ENCODE measurements at regions not wholly inside any gene's neighbourhood (a gene's known extent, or its start where the extent isn't known, plus 50 kb on each side); places are given as distances from the start of the nearest gene placed in this dataset.

DNA sequence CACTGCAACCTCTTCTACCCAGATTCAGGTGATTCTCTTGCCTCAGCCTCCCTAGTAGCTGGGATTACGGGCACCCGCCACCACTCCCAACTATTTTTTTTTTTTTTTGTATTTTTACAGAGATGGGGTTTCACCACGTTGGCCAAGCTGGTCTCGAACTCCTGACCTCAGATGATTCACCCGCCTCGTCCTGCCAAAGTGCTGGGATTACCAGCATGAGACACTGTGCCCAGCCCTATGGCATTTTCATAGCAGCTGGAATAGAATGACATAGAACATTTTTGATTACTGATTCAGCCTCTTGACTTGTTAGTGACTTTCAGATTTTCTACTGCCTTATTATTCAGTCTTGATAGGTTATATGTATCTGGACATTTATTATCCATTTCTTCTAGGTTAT lies 1046.2 kb downstream of the AMY1C start:
- DNase-seq (ENCODE audit: low read depth, low spot score), result no peak
- in situ Hi-C loops (cut with HindIII; ENCODE audit: low sequenced_read_pairs), result no loop called here
- TF ChIP-seq, protein P1, sequence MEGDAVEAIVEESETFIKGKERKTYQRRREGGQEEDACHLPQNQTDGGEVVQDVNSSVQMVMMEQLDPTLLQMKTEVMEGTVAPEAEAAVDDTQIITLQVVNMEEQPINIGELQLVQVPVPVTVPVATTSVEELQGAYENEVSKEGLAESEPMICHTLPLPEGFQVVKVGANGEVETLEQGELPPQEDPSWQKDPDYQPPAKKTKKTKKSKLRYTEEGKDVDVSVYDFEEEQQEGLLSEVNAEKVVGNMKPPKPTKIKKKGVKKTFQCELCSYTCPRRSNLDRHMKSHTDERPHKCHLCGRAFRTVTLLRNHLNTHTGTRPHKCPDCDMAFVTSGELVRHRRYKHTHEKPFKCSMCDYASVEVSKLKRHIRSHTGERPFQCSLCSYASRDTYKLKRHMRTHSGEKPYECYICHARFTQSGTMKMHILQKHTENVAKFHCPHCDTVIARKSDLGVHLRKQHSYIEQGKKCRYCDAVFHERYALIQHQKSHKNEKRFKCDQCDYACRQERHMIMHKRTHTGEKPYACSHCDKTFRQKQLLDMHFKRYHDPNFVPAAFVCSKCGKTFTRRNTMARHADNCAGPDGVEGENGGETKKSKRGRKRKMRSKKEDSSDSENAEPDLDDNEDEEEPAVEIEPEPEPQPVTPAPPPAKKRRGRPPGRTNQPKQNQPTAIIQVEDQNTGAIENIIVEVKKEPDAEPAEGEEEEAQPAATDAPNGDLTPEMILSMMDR (IDR thresholded peaks at IDR 0.05; ENCODE audit: low read depth, low read length), result no peak
- no peak overlapping the region for H3K4me3 ChIP-seq (ENCODE audit: low read depth, low read length)

DNA sequence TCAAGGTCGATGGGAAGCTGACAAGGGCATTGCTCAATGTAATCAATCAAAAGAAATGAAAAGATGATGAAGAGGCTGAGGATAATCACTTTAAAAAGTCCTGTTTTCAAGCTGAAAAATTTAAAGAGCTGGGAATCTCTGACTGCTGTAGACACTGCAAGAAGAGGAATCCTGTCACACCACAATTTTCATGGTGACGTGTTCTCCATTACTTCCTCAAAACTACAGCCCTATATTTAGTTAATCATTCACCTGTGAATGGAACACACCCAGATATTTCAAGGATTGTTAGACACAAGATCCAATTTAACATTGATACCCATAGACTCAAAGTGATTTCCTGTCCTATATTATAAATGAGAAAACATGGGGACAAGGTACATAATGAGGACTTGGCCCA lies 1048.3 kb downstream of the AMY1C start:
- in situ Hi-C loops (cut with HindIII; ENCODE audit: low sequenced_read_pairs), result no loop called here
- TF ChIP-seq, protein P1 (IDR thresholded peaks at IDR 0.05; ENCODE audit: low read depth, low read length), result no peak
- H3K4me3 ChIP-seq (ENCODE audit: low read depth, low read length), result no peak overlapping the region
- DNase-seq (ENCODE audit: low read depth, low spot score), result no peak

DNA sequence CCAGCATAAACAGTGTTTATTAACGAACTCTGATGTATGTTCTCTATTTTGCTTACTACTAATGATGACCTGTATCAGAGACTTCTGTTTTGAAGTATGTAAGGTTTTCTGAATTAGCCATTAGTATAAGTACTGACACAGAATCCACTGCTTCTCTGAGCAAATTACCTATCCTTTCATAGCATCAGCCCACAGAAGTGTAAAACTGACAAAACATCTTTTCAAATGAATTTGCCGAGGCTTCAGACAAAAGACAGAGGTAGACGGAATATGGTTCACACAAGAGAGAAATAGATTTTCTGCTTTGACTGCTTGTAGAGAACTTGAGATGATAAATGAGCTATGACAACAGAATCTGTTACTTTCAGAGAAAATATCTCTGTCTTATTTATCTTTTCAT lies 1051.6 kb downstream of the AMY1C start:
- no peak overlapping the region for H3K4me3 ChIP-seq (ENCODE audit: low read depth, low read length)
- DNase-seq (ENCODE audit: low read depth, low spot score), result no peak
- TF ChIP-seq, protein P1 (IDR thresholded peaks at IDR 0.05; ENCODE audit: low read depth, low read length), result no peak
- in situ Hi-C loops (cut with HindIII; ENCODE audit: low sequenced_read_pairs), result no loop called here

DNA sequence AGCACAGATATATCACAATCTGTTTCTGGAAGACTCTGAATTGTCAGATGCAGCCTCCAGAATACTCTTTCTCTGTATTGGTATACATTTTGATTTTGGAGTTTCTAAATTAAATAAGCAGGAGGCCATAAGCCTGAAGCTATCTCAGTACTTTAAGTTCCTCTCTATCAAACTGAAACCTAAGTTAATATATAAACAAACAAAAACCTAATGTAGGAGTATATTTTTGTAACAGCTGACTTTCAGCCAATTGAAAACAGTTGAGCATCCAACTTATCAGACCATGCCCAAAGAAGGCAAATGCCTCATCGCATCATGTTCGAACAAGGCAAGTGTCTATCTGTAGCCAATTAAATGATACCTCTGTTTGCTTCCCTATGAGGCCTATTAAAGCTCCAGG lies 1054.4 kb downstream of the AMY1C start:
- DNase-seq (ENCODE audit: low read depth, low spot score), result no peak
- TF ChIP-seq, protein P1 (IDR thresholded peaks at IDR 0.05; ENCODE audit: low read depth, low read length), result no peak
- in situ Hi-C loops (cut with HindIII; ENCODE audit: low sequenced_read_pairs), result no loop called here
- H3K4me3 ChIP-seq (ENCODE audit: low read depth, low read length), result no peak overlapping the region

DNA sequence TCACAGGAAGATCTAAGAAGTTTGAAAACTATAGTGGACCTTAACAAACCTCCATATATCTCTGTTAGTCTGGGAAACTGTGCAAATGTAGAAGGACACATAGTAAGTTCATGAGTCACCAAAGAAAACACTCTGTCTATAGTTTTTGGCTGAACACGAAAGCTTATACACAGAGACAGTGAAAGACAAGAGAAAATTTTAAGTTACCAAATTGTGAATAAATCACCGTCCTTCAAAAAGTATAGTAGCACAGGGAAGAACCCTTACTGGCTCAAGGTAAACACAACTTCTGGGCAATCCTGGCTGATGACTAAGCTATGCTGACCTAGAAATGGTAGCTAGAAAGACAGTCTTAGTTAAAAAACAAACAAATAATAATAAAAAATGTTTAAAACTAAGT lies 1057.9 kb downstream of the AMY1C start:
- H3K4me3 ChIP-seq (ENCODE audit: low read depth, low read length), result no peak overlapping the region
- peak; percentile 31 for DNase-seq (ENCODE audit: low read depth, low spot score)
- TF ChIP-seq, protein P1 (IDR thresholded peaks at IDR 0.05; ENCODE audit: low read depth, low read length), result no peak
- in situ Hi-C loops (cut with HindIII; ENCODE audit: low sequenced_read_pairs), result no loop called here

DNA sequence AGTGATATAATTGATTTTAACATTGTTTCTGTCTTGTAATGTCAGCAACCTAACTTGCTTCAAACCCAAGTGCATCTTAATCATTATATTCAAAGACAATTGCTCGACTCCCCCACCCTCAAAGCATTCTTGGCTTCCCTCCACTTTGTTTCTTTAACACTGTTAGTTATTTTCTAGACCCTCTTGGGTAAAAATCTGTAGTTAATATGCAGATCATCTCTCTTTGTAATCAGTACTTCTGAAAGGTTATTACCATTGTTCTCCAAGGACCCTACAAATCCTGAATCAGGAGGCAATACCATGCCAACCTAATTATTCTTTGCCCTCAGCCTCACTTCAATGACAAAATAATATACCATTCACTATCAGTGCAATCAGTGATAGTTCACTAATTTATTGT lies 1075.7 kb downstream of the AMY1C start:
- in situ Hi-C loops (cut with HindIII; ENCODE audit: low sequenced_read_pairs), result no loop called here
- no peak for DNase-seq (ENCODE audit: low read depth, low spot score)
- TF ChIP-seq, protein P1 (IDR thresholded peaks at IDR 0.05; ENCODE audit: low read depth, low read length), result no peak
- H3K4me3 ChIP-seq (ENCODE audit: low read depth, low read length), result no peak overlapping the region

DNA sequence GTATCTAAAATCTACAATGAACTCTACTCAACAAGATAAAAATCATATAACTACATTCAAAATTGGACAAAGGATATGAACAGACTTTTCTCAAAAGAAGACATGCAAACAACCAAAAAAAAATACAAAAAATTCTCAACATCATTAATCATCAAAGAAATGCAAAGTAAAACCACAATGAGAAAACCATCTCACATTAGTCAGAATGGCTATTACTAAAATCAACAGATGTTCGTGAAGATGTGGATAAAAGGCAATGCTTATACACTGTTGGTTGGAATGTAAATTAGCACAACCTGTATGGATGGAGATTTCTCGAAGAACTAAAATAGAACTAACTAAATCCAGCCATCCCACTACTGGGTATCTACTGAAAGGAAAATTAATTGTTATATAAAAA lies 1080.8 kb downstream of the AMY1C start:
- TF ChIP-seq, protein P1 (IDR thresholded peaks at IDR 0.05; ENCODE audit: low read depth, low read length), result no peak
- no peak for DNase-seq (ENCODE audit: low read depth, low spot score)
- in situ Hi-C loops (cut with HindIII; ENCODE audit: low sequenced_read_pairs), result no loop called here
- H3K4me3 ChIP-seq (ENCODE audit: low read depth, low read length), result no peak overlapping the region

Measured in astrocyte of the spinal cord (primary cell).